ENCODE measurements at regions not wholly inside any gene's neighbourhood (a gene's known extent, or its start where the extent isn't known, plus 50 kb on each side); places are given as distances from the start of the nearest gene placed in this dataset.
"Not testable (repeated sequence)": the region's sequence is repeated elsewhere in the genome, so short reads cannot be mapped to it uniquely, and the experiment has no call there.

DNA sequence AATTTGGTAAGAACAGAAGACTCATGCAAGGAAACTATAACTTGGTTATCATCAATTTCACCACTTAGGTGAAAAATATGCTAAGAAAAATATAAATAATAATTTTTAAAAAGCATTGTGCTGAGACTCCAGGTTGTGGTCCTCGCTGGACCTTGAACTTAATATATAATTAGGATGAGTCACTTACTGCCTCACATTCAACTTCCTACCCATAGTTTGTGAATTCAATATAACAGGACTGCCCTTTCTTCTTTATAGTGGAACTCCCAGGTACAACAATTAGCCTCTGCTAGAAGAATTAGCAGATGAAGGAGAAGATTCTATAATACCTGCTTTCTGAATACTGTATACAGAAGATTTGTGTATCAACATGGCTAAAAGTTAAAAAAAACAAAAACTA lies 149.1 kb upstream of the SPRED1 start:
- H3K4me1 ChIP-seq (ENCODE audit: insufficient read depth, low read length) = no peaks in the 10 kb centered on the region
- no peaks in the 10 kb centered on the region for H3K27me3 ChIP-seq (ENCODE audit: insufficient read depth, low read length)

DNA sequence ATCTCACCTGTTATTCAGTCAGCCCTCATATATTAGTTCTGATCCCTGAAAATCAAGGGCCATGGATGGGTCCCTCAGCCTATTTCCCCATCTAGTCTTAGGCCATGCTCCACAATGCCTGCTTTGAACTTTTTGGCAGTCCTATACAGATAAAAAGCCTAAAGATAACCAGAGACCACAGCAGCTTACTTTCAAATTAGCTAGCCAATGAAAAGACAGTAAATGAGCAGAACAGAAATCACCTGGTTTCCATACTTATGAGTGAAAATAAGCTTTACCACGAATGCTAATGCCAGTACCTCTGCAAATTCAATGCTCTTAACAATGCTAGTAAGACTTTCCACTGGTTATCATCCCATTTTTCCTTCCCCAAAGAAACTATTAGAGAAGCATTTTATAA lies 141.6 kb upstream of the SPRED1 start:
- Histone ChIP-seq H3K27me3 (ENCODE audit: insufficient read depth, low read length) (no peaks in the 10 kb centered on the region), H3K27ac (ENCODE audit: low read length) (no peak overlapping the region), H3K4me3 (ENCODE audit: low read length) (no peak overlapping the region), H3K4me1 (ENCODE audit: insufficient read depth, low read length) (peaks cover 26% of the 10 kb centered on the region), H3K9ac (ENCODE audit: low read depth, low read length) (no peak overlapping the region), H3K9me3 (ENCODE audit: insufficient read depth, low read depth, low read length) (no peaks in the 10 kb centered on the region), H3K36me3 (ENCODE audit: insufficient read depth, low read depth, low read length) (no peaks in the 10 kb centered on the region)

More for the DNA sequence above, 149.1 kb upstream of the SPRED1 start:
- Histone ChIP-seq H3K9ac (ENCODE audit: low read depth, low read length) (no peak overlapping the region), H3K36me3 (ENCODE audit: insufficient read depth, low read depth, low read length) (no peaks in the 10 kb centered on the region), H3K27ac (ENCODE audit: low read length) (no peak overlapping the region), H3K4me3 (ENCODE audit: low read length) (no peak overlapping the region), H3K9me3 (ENCODE audit: insufficient read depth, low read depth, low read length) (no peaks in the 10 kb centered on the region)

DNA sequence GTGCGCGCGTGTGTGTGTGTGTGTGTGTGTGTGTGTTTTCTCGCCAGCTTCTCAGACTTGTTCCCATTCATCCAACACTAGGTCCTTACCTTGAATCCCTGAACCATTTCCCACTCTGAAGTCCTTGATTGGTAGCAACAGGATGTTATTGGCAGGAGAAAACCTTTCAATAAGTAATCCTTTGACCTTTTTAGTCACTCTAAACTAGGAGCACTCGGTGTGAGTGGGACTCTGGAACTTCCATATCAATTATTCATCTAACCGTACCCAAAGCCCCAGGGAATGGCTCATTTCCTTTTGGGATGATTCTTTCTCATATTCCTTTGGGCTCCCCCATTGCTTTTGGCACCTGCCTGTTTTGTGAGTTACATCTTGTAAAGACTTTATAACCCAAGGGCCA lies 140.2 kb upstream of the SPRED1 start:
- H3K4me3 ChIP-seq (ENCODE audit: low read length) = no peak overlapping the region
- H3K4me1 ChIP-seq (ENCODE audit: insufficient read depth, low read length) = peaks cover 26% of the 10 kb centered on the region
- no peaks in the 10 kb centered on the region for H3K9me3 ChIP-seq (ENCODE audit: insufficient read depth, low read depth, low read length)
- no peak overlapping the region for H3K27ac ChIP-seq (ENCODE audit: low read length)
- no peaks in the 10 kb centered on the region for H3K27me3 ChIP-seq (ENCODE audit: insufficient read depth, low read length)
- no peaks in the 10 kb centered on the region for H3K36me3 ChIP-seq (ENCODE audit: insufficient read depth, low read depth, low read length)
- H3K9ac ChIP-seq (ENCODE audit: low read depth, low read length) = no peak overlapping the region

DNA sequence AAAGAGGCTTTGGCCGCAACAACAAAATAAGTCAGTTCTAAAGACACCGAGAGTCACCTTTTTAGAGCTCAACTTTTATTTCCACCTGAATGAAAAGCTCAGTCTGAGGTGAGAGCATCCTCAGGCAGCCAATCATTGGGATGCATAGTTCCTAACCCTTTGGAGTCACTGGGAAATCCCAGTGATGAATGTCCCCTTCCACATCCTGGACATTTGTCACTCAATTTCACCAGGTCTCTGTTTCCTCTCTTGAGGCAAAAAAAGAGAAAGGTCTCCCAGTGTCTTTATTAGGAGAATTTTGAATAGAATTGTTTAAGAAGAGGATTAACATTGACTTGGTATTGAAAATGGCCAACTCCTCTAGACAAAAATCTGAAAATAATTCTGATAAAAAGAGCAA lies 137.5 kb upstream of the SPRED1 start:
- Histone ChIP-seq H3K4me1 (ENCODE audit: insufficient read depth, low read length) (peaks cover 26% of the 10 kb centered on the region), H3K27me3 (ENCODE audit: insufficient read depth, low read length) (no peaks in the 10 kb centered on the region), H3K9ac (ENCODE audit: low read depth, low read length) (no peak overlapping the region), H3K27ac (ENCODE audit: low read length) (no peak overlapping the region), H3K36me3 (ENCODE audit: insufficient read depth, low read depth, low read length) (no peaks in the 10 kb centered on the region), H3K4me3 (ENCODE audit: low read length) (no peak overlapping the region), H3K9me3 (ENCODE audit: insufficient read depth, low read depth, low read length) (no peaks in the 10 kb centered on the region)

DNA sequence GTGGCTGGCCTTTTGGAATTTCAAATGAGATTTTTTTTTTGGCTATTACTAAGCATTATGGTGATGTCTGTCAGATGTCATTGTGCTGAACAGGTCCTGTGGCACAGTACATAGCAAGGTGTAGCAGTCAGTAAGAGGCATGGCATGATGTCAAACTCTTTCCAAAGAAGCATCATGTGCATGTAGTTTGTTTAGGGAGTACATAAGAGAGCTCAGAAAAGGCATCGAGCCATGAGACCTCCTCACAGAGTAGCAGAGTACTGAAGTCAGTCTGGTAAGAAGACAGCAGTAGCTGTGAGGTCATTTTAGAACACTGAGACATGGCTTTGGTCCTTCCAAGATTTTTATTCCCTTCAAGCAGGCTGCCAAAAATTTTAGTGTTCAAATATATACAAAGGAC lies 134.9 kb upstream of the SPRED1 start:
- H3K9me3 ChIP-seq (ENCODE audit: insufficient read depth, low read depth, low read length) = no peaks in the 10 kb centered on the region
- no peaks in the 10 kb centered on the region for H3K36me3 ChIP-seq (ENCODE audit: insufficient read depth, low read depth, low read length)
- peaks cover 8% of the 10 kb centered on the region for H3K4me1 ChIP-seq (ENCODE audit: insufficient read depth, low read length)
- no peaks in the 10 kb centered on the region for H3K27me3 ChIP-seq (ENCODE audit: insufficient read depth, low read length)
- no peak overlapping the region for H3K27ac ChIP-seq (ENCODE audit: low read length)
- H3K4me3 ChIP-seq (ENCODE audit: low read length) = no peak overlapping the region
- H3K9ac ChIP-seq (ENCODE audit: low read depth, low read length) = no peak overlapping the region

DNA sequence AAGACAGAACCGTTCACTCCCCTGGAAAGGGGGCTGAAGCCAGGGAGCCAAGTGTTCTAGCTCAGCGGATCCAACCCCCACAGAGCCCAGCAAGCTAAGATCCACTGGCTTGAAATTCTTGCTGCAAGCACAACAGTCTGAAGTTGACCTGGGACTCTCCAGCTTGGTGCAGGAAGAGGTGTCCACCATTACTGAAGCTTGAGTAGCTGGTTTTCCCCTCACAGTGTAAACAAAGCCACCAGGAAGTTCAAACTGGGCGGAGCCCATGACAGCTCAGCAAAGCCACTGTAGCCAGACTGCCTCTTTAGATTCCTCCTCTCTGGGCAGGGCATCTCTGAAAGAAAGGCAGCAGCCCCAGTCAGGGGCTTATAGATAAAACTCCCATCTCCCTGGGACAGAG lies 132.8 kb upstream of the SPRED1 start:
- H3K36me3 ChIP-seq (ENCODE audit: insufficient read depth, low read depth, low read length); H3K27ac ChIP-seq (ENCODE audit: low read length); H3K9me3 ChIP-seq (ENCODE audit: insufficient read depth, low read depth, low read length); H3K9ac ChIP-seq (ENCODE audit: low read depth, low read length); H3K4me1 ChIP-seq (ENCODE audit: insufficient read depth, low read length); H3K4me3 ChIP-seq (ENCODE audit: low read length); H3K27me3 ChIP-seq (ENCODE audit: insufficient read depth, low read length): not testable (repeated sequence)

DNA sequence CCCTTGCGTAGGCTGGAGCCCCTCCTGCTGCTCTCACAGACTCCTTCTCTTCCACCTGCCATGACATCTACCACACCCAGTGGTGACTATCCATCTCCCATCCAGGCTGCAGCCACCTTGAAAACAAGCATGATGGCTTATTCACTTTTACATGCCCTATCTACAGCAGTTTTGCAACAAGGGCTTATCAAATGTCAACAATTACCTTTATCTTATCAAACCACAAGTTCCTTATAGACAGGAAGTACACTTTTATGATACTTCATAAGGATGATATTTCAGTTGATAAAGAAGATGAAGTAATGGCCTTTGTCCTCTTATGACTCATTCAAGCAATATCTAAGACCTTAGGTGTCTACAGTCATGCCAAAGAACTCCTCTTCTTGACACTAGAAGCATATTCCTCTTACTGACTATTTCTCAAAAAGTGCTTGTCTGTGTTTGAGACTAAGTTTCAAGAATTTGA lies 125.3 kb upstream of the SPRED1 start:
- Histone ChIP-seq H3K27ac (ENCODE audit: low read length) (no peak overlapping the region), H3K9me3 (ENCODE audit: insufficient read depth, low read depth, low read length) (no peaks in the 10 kb centered on the region), H3K4me3 (ENCODE audit: low read length) (no peak overlapping the region), H3K9ac (ENCODE audit: low read depth, low read length) (no peak overlapping the region), H3K36me3 (ENCODE audit: insufficient read depth, low read depth, low read length) (no peaks in the 10 kb centered on the region), H3K27me3 (ENCODE audit: insufficient read depth, low read length) (no peaks in the 10 kb centered on the region), H3K4me1 (ENCODE audit: insufficient read depth, low read length) (no peaks in the 10 kb centered on the region)

DNA sequence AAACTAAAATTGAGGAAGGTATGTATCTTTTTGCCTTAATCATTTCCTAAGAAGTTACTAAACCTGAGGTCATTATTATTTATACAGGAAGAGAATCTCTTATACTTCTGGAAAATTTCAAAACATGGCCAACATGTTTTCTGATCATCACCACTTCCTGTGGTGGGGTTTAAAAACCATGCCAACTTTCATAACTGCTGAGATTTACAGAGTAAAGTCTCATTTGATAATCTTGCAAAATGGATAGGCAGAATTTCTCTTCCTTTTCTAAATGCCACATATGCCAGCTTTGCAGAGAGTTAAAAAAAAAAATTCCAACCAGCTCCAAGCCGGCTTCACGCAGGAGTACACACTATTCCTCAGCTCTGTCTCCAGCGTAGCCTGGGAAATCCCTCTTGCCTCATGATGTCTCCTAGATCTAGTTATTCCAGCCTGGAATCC lies 124.3 kb upstream of the SPRED1 start:
- Histone ChIP-seq H3K4me1 (ENCODE audit: insufficient read depth, low read length) (no peaks in the 10 kb centered on the region), H3K9me3 (ENCODE audit: insufficient read depth, low read depth, low read length) (no peaks in the 10 kb centered on the region), H3K36me3 (ENCODE audit: insufficient read depth, low read depth, low read length) (no peaks in the 10 kb centered on the region), H3K4me3 (ENCODE audit: low read length) (no peak overlapping the region), H3K27me3 (ENCODE audit: insufficient read depth, low read length) (no peaks in the 10 kb centered on the region), H3K27ac (ENCODE audit: low read length) (no peak overlapping the region), H3K9ac (ENCODE audit: low read depth, low read length) (no peak overlapping the region)

DNA sequence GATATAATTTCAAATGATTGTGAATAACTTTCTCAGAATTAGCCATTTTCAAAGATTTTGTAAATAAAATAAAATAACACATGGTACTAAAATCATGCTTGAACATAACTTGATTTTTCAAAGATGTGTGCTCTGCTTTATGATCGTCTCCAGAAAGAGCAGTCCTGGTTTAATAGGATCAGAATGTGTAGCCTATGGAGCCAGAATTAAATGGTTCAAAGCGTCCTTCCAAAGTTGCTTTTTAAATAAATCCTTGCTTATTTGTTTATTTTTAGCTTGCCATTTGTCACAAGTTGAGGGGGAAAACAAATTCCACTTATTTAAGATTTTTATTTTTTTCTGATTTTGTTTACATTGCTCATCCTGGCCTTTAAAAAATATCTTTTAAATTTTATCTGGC lies 123.7 kb upstream of the SPRED1 start:
- Histone ChIP-seq H3K36me3 (ENCODE audit: insufficient read depth, low read depth, low read length) (no peaks in the 10 kb centered on the region), H3K27me3 (ENCODE audit: insufficient read depth, low read length) (no peaks in the 10 kb centered on the region), H3K9me3 (ENCODE audit: insufficient read depth, low read depth, low read length) (no peaks in the 10 kb centered on the region), H3K27ac (ENCODE audit: low read length) (no peak overlapping the region), H3K4me3 (ENCODE audit: low read length) (no peak overlapping the region), H3K4me1 (ENCODE audit: insufficient read depth, low read length) (no peaks in the 10 kb centered on the region), H3K9ac (ENCODE audit: low read depth, low read length) (no peak overlapping the region)

DNA sequence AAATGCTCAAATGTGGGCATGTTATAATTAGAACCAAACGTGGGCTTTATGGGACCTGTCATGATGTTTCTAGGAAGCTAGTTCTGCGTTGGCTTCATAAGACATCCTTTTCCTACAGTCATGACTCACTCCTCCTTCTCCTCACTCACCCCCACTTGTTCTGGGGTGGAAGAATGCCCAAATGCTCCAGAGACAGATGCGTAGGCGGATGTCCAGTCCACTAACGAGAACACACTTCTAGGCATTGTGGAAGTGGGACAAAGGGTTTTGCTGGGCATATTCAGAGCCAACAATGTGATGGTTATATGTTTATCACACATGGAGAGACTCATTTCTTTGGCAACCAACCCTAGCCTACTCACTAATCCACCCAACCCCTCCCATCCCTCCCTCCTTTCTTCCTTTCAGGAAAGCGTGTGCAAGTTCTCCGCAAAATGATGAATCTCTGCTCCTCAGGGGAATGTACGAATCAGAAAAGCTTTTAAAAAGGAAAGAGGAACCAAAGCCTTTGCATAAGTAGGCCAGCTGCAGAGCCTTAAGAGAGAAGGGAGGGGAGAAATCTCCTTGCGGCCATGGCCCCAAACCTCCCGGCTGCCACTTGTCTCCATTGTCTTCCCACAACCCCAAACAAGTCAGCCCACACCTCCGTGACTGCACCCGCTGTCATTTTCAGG lies 123.0 kb upstream of the SPRED1 start:
- Histone ChIP-seq H3K27me3 (ENCODE audit: insufficient read depth, low read length) (no peaks in the 10 kb centered on the region), H3K4me1 (ENCODE audit: insufficient read depth, low read length) (no peaks in the 10 kb centered on the region), H3K9me3 (ENCODE audit: insufficient read depth, low read depth, low read length) (no peaks in the 10 kb centered on the region), H3K4me3 (ENCODE audit: low read length) (no peak overlapping the region), H3K9ac (ENCODE audit: low read depth, low read length) (no peak overlapping the region), H3K36me3 (ENCODE audit: insufficient read depth, low read depth, low read length) (no peaks in the 10 kb centered on the region), H3K27ac (ENCODE audit: low read length) (no peak overlapping the region)

DNA sequence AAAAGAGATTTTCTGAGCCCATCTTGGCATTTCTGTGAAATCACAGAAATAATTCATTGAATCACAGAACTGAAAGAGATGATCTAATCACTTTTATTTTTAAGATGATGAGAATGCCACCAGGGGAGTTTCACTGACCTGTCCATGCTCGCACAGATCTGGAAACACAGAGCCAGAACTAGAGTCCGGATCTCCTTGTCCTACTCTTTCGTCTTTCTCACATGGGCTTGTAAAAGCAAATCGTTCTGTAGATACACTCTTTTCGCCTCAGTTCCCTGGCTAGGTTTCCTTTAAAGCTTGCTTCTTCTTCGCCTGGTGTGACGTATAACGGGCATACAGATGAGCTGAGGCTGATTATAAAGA lies 122.5 kb upstream of the SPRED1 start:
- no peak overlapping the region for H3K9ac ChIP-seq (ENCODE audit: low read depth, low read length)
- no peaks in the 10 kb centered on the region for H3K9me3 ChIP-seq (ENCODE audit: insufficient read depth, low read depth, low read length)
- no peak overlapping the region for H3K4me3 ChIP-seq (ENCODE audit: low read length)
- no peak overlapping the region for H3K27ac ChIP-seq (ENCODE audit: low read length)
- H3K4me1 ChIP-seq (ENCODE audit: insufficient read depth, low read length) = no peaks in the 10 kb centered on the region
- no peaks in the 10 kb centered on the region for H3K36me3 ChIP-seq (ENCODE audit: insufficient read depth, low read depth, low read length)
- H3K27me3 ChIP-seq (ENCODE audit: insufficient read depth, low read length) = no peaks in the 10 kb centered on the region

DNA sequence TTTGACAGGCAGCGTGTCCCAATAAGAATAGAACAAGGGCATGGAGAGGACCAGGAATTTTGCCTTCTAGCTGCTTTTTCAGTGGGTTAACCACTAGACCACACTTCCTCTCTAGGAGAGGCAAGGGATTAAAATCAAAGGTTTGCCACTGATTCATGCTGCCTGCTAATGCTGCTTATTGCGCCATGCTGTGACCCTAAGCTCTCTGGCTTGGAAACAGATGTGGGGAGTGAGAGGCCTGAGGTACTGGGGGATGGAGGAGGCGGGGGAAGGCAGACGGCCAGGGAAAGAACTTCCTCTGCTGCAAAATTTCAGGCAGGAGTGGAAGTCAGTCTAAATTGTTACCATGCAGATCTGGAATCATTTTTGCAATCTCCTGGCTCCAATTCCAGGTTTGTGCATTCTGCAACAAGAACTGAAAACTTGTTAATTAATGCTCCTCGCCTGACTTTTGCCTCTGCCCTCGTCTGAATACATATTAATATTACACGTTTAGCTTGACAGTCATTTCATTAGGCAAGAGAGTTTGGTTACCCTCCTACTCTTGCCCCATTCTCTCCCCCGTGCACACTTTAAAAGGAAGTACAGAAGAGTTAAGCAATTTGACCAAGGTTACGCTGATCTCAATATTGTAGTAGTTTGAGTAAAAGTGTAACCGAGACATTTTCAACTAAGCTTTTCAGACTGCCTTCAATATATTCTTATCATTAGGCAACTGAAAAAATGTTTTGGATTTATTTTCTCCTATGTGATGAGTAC lies 121.7 kb upstream of the SPRED1 start:
- H3K9me3 ChIP-seq (ENCODE audit: insufficient read depth, low read depth, low read length) = no peaks in the 10 kb centered on the region
- H3K27me3 ChIP-seq (ENCODE audit: insufficient read depth, low read length) = no peaks in the 10 kb centered on the region
- no peaks in the 10 kb centered on the region for H3K4me1 ChIP-seq (ENCODE audit: insufficient read depth, low read length)
- no peak overlapping the region for H3K27ac ChIP-seq (ENCODE audit: low read length)
- H3K9ac ChIP-seq (ENCODE audit: low read depth, low read length) = no peak overlapping the region
- H3K4me3 ChIP-seq (ENCODE audit: low read length) = no peak overlapping the region
- no peaks in the 10 kb centered on the region for H3K36me3 ChIP-seq (ENCODE audit: insufficient read depth, low read depth, low read length)
